GM12878 (cell line): ENCODE measurements at regions not wholly inside any gene's neighbourhood (a gene's known extent, or its start where the extent isn't known, plus 50 kb on each side); places are given as distances from the start of the nearest gene placed in this dataset.

Experiments
- ATAC-seq: fragments of 200-7000 bp; cut with Tn5 transposase; 3 replicates; pipeline ENCODE4 v1.9.1; 2020; ENCODE audit warnings: mild to moderate bottlenecking, moderate library complexity
- BruUV-seq: library from RNA; stranded (reverse); fragments of 400-500 nt; replicated peaks from 2 replicates; lab custom pipeline; 2021; lab: Mats Ljungman, UMichigan
- CTCF ChIA-PET: fragments of 300-600 bp; sonication (Branson Sonifier 250); formaldehyde crosslinking; extraction: SDS; loops from one replicate; lab custom pipeline; 2021; ENCODE audit warnings: inconsistent platforms; lab: Yijun Ruan, JAX
- POLR2A ChIA-PET: fragments of 350-600 bp; formaldehyde crosslinking; extraction: SDS; loops from one replicate; lab custom pipeline; 2021; ENCODE audit warnings: inconsistent platforms; lab: Charles Lee
- RAD21 ChIA-PET: fragments of 300-600 bp; sonication (Branson Sonifier 250); formaldehyde crosslinking; loops from one replicate; lab custom pipeline; 2023; ENCODE audit warnings: antibody characterized with exemption; ENCODE audit not compliant: unreplicated experiment; lab: Charles Lee
- SMC1A ChIA-PET: fragments of 300-600 bp; sonication (Branson Sonifier 250); formaldehyde crosslinking; loops from one replicate; lab custom pipeline; 2023; ENCODE audit not compliant: unreplicated experiment, uncharacterized antibody; lab: Charles Lee
- DNase-seq: peaks from one replicate; pipeline ENCODE4 v3.0.0-alpha.2; 2011; ENCODE audit warnings: low read depth, low spot score
- FAIRE-seq: peaks from 3 replicates; lab custom pipeline; 2011; peaks lifted over from hg19 to GRCh38; lab: Jason Lieb, UNC
- H2AFZ ChIP-seq: 2 replicates; pipeline ENCODE4 v1.6.0; 2011; ENCODE audit warnings: low read depth, low read length, control low read depth; ENCODE audit not compliant: control insufficient read depth
- H3K27ac ChIP-seq: 2 replicates; pipeline ENCODE4 v1.5.1; 2011; ENCODE audit warnings: control low read depth; ENCODE audit not compliant: control insufficient read depth, insufficient read depth
- H3K27me3 ChIP-seq, 2 experiments: replicated peaks in 1 of 2; 2 replicates each; pipeline versions ENCODE4 v1.6.0 to v1.6.1; 2011; ENCODE audit warnings: low read length in 1 of 2; ENCODE audit not compliant: control insufficient read depth in 2 of 2, insufficient read depth in 2 of 2
- H3K36me3 ChIP-seq, 2 experiments: 2 replicates each; pipeline ENCODE4 v1.5.1; 2011; ENCODE audit warnings: low read length in 1 of 2; ENCODE audit not compliant: control insufficient read depth in 2 of 2, insufficient read depth in 2 of 2
- H3K4me1 ChIP-seq: 2 replicates; pipeline ENCODE4 v1.6.1; 2011; ENCODE audit warnings: mild to moderate bottlenecking, low read length, moderate library complexity, mixed read lengths; ENCODE audit not compliant: control insufficient read depth, insufficient read depth
- H3K4me2 ChIP-seq: 2 replicates; pipeline ENCODE4 v1.6.0; 2011; ENCODE audit warnings: control low read depth; ENCODE audit not compliant: control insufficient read depth, insufficient read depth
- H3K4me3 ChIP-seq: fragments of 200-600 bp; sonication (generic); 2 replicates; pipeline ENCODE4 v1.5.1; 2016
- H3K79me2 ChIP-seq: 2 replicates; pipeline ENCODE4 v1.6.0; 2011; ENCODE audit warnings: low read length; ENCODE audit not compliant: control insufficient read depth, insufficient read depth
- H3K9ac ChIP-seq: 2 replicates; pipeline ENCODE4 v1.8.0; 2011; ENCODE audit warnings: low read length, control low read depth, mixed read lengths; ENCODE audit not compliant: control insufficient read depth, insufficient read depth
- H3K9me3 ChIP-seq: replicated peaks from 3 replicates; pipeline ENCODE4 v1.5.1; 2011; ENCODE audit warnings: mild to moderate bottlenecking, low read length; ENCODE audit not compliant: control insufficient read depth, insufficient read depth
- H4K20me1 ChIP-seq: 2 replicates; pipeline ENCODE4 v1.6.0; 2011; ENCODE audit not compliant: control insufficient read depth, insufficient read depth
- BHLHE40 ChIP-seq, 2 experiments: fragments of 450-650 bp in 1 of 2; IDR thresholded peaks; 2 replicates each; pipeline ENCODE4 v1.6.1; 2011 to 2017; ENCODE audit warnings: low read depth in 2 of 2, borderline replicate concordance in 1 of 2, improper control_type of control experiment in 1 of 2, low read length in 1 of 2, mild to moderate bottlenecking in 1 of 2
- CEBPB ChIP-seq, 2 experiments: fragments of 150-350 bp in 1 of 2; IDR thresholded peaks; 2 replicates each; pipeline ENCODE4 v1.6.1; 2012 to 2014; ENCODE audit warnings: low read depth in 2 of 2, low read length in 2 of 2, borderline replicate concordance in 1 of 2, inconsistent platforms in 1 of 2
- GATAD2B ChIP-seq: fragments of 450-650 bp; conservative IDR thresholded peaks from 2 replicates; pipeline ENCODE4 v1.6.1; 2017; ENCODE audit warnings: low read depth, mild to moderate bottlenecking, moderate library complexity
- HCFC1 ChIP-seq: fragments of 150-350 bp; IDR thresholded peaks from 2 replicates; pipeline ENCODE4 v1.6.1; 2014; ENCODE audit warnings: low read length
- IKZF1 ChIP-seq: fragments of 450-650 bp; conservative IDR thresholded peaks from 2 replicates; pipeline ENCODE4 v1.6.1; 2017; ENCODE audit warnings: antibody characterized with exemption, mild to moderate bottlenecking
- IRF4 ChIP-seq: IDR thresholded peaks from 2 replicates; pipeline ENCODE4 v1.6.1; 2011; ENCODE audit warnings: low read depth, low read length
- KAT2A ChIP-seq: conservative IDR thresholded peaks from 2 replicates; pipeline ENCODE4 v1.6.1; 2011; ENCODE audit warnings: low read depth, low read length; ENCODE audit not compliant: control insufficient read depth
- LARP7 ChIP-seq: fragments of 450-650 bp; IDR thresholded peaks from 2 replicates; pipeline ENCODE4 v1.6.1; 2017; ENCODE audit warnings: mild to moderate bottlenecking
- MTA3 ChIP-seq: IDR thresholded peaks from 2 replicates; pipeline ENCODE4 v1.6.1; 2012; ENCODE audit warnings: low read length, inconsistent platforms, borderline replicate concordance
- MYC ChIP-seq: IDR thresholded peaks from 2 replicates; pipeline ENCODE4 v1.6.1; 2011; ENCODE audit warnings: mild to moderate bottlenecking, low read length, moderate library complexity, inconsistent platforms; ENCODE audit not compliant: insufficient read depth, insufficient replicate concordance, insufficient read length, severe bottlenecking
- NFYA ChIP-seq: IDR thresholded peaks from 2 replicates; pipeline ENCODE4 v1.6.1; 2011; ENCODE audit warnings: low read depth, mild to moderate bottlenecking, low read length, improper control_type of control experiment, borderline replicate concordance
- POU2F2 ChIP-seq: IDR thresholded peaks from 3 replicates; pipeline ENCODE4 v1.6.1; 2011; ENCODE audit warnings: low read depth, mild to moderate bottlenecking, low read length, borderline replicate concordance
- RELA ChIP-seq: fragments of 450-650 bp; IDR thresholded peaks from 2 replicates; pipeline ENCODE4 v1.8.0; 2014; ENCODE audit warnings: borderline replicate concordance; ENCODE audit not compliant: partially characterized antibody
- SMC3 ChIP-seq: IDR thresholded peaks from 2 replicates; pipeline ENCODE4 v1.6.1; 2011; ENCODE audit warnings: low read length, improper control_type of control experiment, borderline replicate concordance
- SUPT20H ChIP-seq: IDR thresholded peaks from 2 replicates; pipeline ENCODE4 v1.6.1; 2011; ENCODE audit warnings: low read depth, mild to moderate bottlenecking, low read length, moderate library complexity, borderline replicate concordance; ENCODE audit not compliant: control insufficient read depth
- WRNIP1 ChIP-seq: IDR thresholded peaks from 2 replicates; pipeline ENCODE4 v1.6.1; 2011; ENCODE audit warnings: low read depth, low read length, improper control_type of control experiment, borderline replicate concordance
- ZNF24 ChIP-seq: fragments of 450-650 bp; IDR thresholded peaks from 2 replicates; pipeline ENCODE4 v1.6.1; 2017; ENCODE audit warnings: antibody characterized with exemption, mild to moderate bottlenecking
- WGBS: methylation state at CpG from one replicate; pipeline ENCODE4 v1.1.6; 2016; ENCODE audit warnings: low lambda C conversion rate; ENCODE audit not compliant: insufficient replicate concordance, insufficient coverage; ENCODE audit errors: missing lambda C conversion rate; 5-methylcytosine and 5-hydroxymethylcytosine counted together
- in situ Hi-C: fragments of 300-500 bp; cut with MboI; formaldehyde crosslinking; loops from 9 replicates; pipeline ENCODE4 v1.14.3; 2018; ENCODE audit warnings: mixed read lengths
- intact Hi-C: fragments of 100-400 bp; cut with micrococcal nuclease; formaldehyde crosslinking; loops from one replicate; pipeline ENCODE4 v1.14.2; 2022; ENCODE audit not compliant: unreplicated experiment
- TF ChIP-seq, protein P1 (sequence below): fragments of 450-650 bp; IDR thresholded peaks from 2 replicates; pipeline ENCODE4 v1.6.1; 2014; ENCODE audit warnings: mild to moderate bottlenecking
- TF ChIP-seq, protein P2 (sequence below): fragments of 450-650 bp; IDR thresholded peaks from 2 replicates; pipeline ENCODE4 v1.6.1; 2016; ENCODE audit warnings: mild to moderate bottlenecking

DNA sequence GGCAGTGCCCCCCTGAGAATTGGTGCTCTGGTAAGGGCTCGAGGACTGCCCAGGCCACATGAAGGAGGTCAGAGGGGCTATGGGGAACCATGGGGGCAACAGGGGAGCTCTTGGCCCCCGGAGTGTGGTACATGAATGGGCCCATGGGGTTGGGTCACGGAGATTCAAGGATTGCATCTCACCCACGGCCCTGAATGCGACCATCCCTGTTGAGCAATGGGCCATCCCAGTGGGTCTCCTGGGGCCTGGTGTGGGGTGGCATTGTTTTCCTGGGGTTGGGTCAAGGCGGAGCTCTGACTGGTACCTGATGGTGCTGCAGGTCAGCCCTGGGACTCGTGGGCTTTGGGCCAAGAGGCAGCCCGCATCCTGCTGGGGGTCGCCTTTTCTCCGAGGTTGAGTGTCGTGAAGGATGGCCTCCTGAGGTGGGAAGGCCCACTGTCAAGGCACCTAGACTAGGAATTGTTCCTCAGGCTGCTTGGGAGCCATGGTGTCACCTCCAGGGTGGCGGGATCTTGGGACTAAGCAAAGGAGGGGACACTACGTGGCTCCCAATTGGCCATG, 198.3 kb downstream of the UBE3A start:
- FAIRE-seq, result no peak
- no peaks in the 10 kb centered on the region for H3K27me3 ChIP-seq
- no peak overlapping the region for H3K9ac ChIP-seq
- H3K4me3 ChIP-seq, result no peak overlapping the region
- no peaks in the 10 kb centered on the region for H3K79me2 ChIP-seq
- H3K9me3 ChIP-seq, result no peaks in the 10 kb centered on the region; the same call in 2 of the 3 replicates
- 2% methylated on average over 13 of the region's 13 CpGs for WGBS
- in situ Hi-C loops, result no loop called here
- BruUV-seq, result no TSS peak
- no peak for TF ChIP-seq SUPT20H
- no peak for TF ChIP-seq IKZF1
- TF ChIP-seq, protein P1, sequence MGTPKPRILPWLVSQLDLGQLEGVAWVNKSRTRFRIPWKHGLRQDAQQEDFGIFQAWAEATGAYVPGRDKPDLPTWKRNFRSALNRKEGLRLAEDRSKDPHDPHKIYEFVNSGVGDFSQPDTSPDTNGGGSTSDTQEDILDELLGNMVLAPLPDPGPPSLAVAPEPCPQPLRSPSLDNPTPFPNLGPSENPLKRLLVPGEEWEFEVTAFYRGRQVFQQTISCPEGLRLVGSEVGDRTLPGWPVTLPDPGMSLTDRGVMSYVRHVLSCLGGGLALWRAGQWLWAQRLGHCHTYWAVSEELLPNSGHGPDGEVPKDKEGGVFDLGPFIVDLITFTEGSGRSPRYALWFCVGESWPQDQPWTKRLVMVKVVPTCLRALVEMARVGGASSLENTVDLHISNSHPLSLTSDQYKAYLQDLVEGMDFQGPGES, result no peak
- TF ChIP-seq POU2F2, result no peak
- no peak for TF ChIP-seq RELA
- TF ChIP-seq, protein P2, sequence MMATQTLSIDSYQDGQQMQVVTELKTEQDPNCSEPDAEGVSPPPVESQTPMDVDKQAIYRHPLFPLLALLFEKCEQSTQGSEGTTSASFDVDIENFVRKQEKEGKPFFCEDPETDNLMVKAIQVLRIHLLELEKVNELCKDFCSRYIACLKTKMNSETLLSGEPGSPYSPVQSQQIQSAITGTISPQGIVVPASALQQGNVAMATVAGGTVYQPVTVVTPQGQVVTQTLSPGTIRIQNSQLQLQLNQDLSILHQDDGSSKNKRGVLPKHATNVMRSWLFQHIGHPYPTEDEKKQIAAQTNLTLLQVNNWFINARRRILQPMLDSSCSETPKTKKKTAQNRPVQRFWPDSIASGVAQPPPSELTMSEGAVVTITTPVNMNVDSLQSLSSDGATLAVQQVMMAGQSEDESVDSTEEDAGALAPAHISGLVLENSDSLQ, result no peak
- no peak for TF ChIP-seq ZNF24
- no peak for TF ChIP-seq WRNIP1
- no peak for TF ChIP-seq IRF4
- no peak for TF ChIP-seq GATAD2B
- no peak for TF ChIP-seq NFYA
- no peak for TF ChIP-seq MYC
- no peak for TF ChIP-seq CEBPB (IDR thresholded peaks at IDR 0.05; ENCODE audit: borderline replicate concordance in 1 of 2, low read depth in 2 of 2, low read length in 2 of 2)
- no peak for TF ChIP-seq MTA3
- TF ChIP-seq BHLHE40 (IDR thresholded peaks at IDR 0.05; ENCODE audit: borderline replicate concordance in 1 of 2, low read depth in 2 of 2, low read length in 1 of 2), result no peak
- no peak for TF ChIP-seq LARP7
- TF ChIP-seq HCFC1, result no peak
- no peak for TF ChIP-seq SMC3
- TF ChIP-seq KAT2A, result no peak
- RAD21 ChIA-PET, result no interaction called here
- POLR2A ChIA-PET, result no interaction called here
- H3K36me3 ChIP-seq, result no peaks in the 10 kb centered on the region
- no peaks in the 10 kb centered on the region for H3K4me1 ChIP-seq
- no peak for ATAC-seq
- intact Hi-C loops, result no loop called here
- CTCF ChIA-PET, result no interaction called here
- H3K4me2 ChIP-seq, result no peak overlapping the region
- no peak overlapping the region for H3K27ac ChIP-seq
- no peak for DNase-seq
- SMC1A ChIA-PET, result no interaction called here
- H4K20me1 ChIP-seq, result no peaks in the 10 kb centered on the region
- no peak overlapping the region for H2AFZ ChIP-seq
